GM21786 (cell line): ENCODE measurements at regions not wholly inside any gene's neighbourhood (a gene's known extent, or its start where the extent isn't known, plus 50 kb on each side); places are given as distances from the start of the nearest gene placed in this dataset.
"Not testable (repeated sequence)": the region's sequence is repeated elsewhere in the genome, so short reads cannot be mapped to it uniquely, and the experiment has no call there.

Experiments used
- ATAC-seq: cut with Tn5 transposase; IDR thresholded peaks from one replicate; pipeline ENCODE4 v1.9.1; 2021; ENCODE audit not compliant: unreplicated experiment

- no peak for ATAC-seq
These were observed 369.3 kb upstream of the VRK2 start for GRCh38 chr2:57677296-57677695.

GRCh38 chr2:57681650-57682049 lies 365.0 kb upstream of the VRK2 start:
- ATAC-seq: no peak

- ATAC-seq: no peak
These were observed 361.6 kb upstream of the VRK2 start for GRCh38 chr2:57685032-57685431.

- ATAC-seq: no peak
These were observed 354.2 kb upstream of the VRK2 start for GRCh38 chr2:57692395-57692794.

- ATAC-seq: no peak
These were observed 353.4 kb upstream of the VRK2 start for GRCh38 chr2:57693177-57693576.

GRCh38 chr2:57693965-57694364 lies 352.6 kb upstream of the VRK2 start:
- no peak for ATAC-seq

GRCh38 chr2:57696016-57696415 lies 350.6 kb upstream of the VRK2 start:
- no peak for ATAC-seq

- ATAC-seq: no peak
These were observed 348.2 kb upstream of the VRK2 start for GRCh38 chr2:57698392-57698791.

GRCh38 chr2:57698935-57699449 lies 347.6 kb upstream of the VRK2 start:
- no peak for ATAC-seq

- ATAC-seq: no peak
These were observed 345.2 kb upstream of the VRK2 start for GRCh38 chr2:57701391-57701791.

- no peak for ATAC-seq
These were observed 343.2 kb upstream of the VRK2 start for GRCh38 chr2:57703407-57703806.

GRCh38 chr2:57707794-57708193 lies 338.8 kb upstream of the VRK2 start:
- ATAC-seq: not testable (repeated sequence)

GRCh38 chr2:57711991-57712390 lies 334.6 kb upstream of the VRK2 start:
- no peak for ATAC-seq

GRCh38 chr2:57720728-57721627 lies 325.6 kb upstream of the VRK2 start:
- ATAC-seq: peak; percentile 99

GRCh38 chr2:57725337-57725947 lies 321.2 kb upstream of the VRK2 start:
- ATAC-seq: no peak

- ATAC-seq: peak; percentile 75
These were observed 320.3 kb upstream of the VRK2 start for GRCh38 chr2:57726294-57726693.

- no peak for ATAC-seq
These were observed 317.9 kb upstream of the VRK2 start for GRCh38 chr2:57728691-57729090.

GRCh38 chr2:57733956-57734355 lies 312.6 kb upstream of the VRK2 start:
- ATAC-seq: no peak

- ATAC-seq: no peak
These were observed 305.7 kb upstream of the VRK2 start for GRCh38 chr2:57740891-57741290.

- no peak for ATAC-seq
These were observed 293.0 kb upstream of the VRK2 start for GRCh38 chr2:57753636-57754035.

GRCh38 chr2:57758686-57759085 lies 287.9 kb upstream of the VRK2 start:
- no peak for ATAC-seq

GRCh38 chr2:57759131-57759530 lies 287.5 kb upstream of the VRK2 start:
- ATAC-seq: no peak
